ENCODE measurements at regions not wholly inside any gene's neighbourhood (a gene's known extent, or its start where the extent isn't known, plus 50 kb on each side); places are given as distances from the start of the nearest gene placed in this dataset.

DNA sequence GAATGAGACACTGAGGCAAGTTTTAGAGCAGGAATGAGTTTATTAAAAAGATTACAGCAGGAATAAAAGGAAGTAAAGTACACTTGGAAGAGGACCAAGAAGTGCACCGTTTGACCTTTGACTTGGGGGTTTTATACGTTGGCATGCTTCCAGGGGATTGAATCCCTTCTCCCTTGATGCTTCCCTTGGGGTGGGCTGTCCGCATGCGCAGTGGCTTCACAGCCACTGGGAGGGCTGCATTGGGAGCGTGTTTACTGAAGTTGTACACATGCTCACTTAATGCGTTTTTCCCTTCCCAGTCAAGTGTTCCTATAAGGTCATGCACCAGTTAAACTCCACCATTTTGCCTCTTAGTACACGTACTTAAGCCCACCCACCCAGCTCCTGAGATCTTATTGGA, 72.4 kb upstream of the MARK1 start:
- TF ChIP-seq, protein P1, sequence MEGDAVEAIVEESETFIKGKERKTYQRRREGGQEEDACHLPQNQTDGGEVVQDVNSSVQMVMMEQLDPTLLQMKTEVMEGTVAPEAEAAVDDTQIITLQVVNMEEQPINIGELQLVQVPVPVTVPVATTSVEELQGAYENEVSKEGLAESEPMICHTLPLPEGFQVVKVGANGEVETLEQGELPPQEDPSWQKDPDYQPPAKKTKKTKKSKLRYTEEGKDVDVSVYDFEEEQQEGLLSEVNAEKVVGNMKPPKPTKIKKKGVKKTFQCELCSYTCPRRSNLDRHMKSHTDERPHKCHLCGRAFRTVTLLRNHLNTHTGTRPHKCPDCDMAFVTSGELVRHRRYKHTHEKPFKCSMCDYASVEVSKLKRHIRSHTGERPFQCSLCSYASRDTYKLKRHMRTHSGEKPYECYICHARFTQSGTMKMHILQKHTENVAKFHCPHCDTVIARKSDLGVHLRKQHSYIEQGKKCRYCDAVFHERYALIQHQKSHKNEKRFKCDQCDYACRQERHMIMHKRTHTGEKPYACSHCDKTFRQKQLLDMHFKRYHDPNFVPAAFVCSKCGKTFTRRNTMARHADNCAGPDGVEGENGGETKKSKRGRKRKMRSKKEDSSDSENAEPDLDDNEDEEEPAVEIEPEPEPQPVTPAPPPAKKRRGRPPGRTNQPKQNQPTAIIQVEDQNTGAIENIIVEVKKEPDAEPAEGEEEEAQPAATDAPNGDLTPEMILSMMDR (IDR thresholded peaks at IDR 0.05; ENCODE audit: control extremely low read depth in 1 of 3, insufficient read depth in 1 of 3, low read depth in 1 of 3, low read length in 3 of 3): no peak
- TF ChIP-seq SAP30 (IDR thresholded peaks at IDR 0.05; ENCODE audit: insufficient read depth, insufficient replicate concordance, low read length): no peak
- TF ChIP-seq POLR2A (IDR thresholded peaks at IDR 0.05; ENCODE audit: control extremely low read depth in 1 of 2, low read depth in 2 of 2, low read length in 2 of 2): no peak
- TF ChIP-seq TAF1 (IDR thresholded peaks at IDR 0.05; ENCODE audit: low read depth, low read length): no peak
- no peak for TF ChIP-seq TBP (IDR thresholded peaks at IDR 0.05; ENCODE audit: low read depth, low read length)
- TF ChIP-seq POLR2AphosphoS5 (IDR thresholded peaks at IDR 0.05; ENCODE audit: low read depth, low read length): no peak
- TF ChIP-seq EGR1 (IDR thresholded peaks at IDR 0.05; ENCODE audit: borderline replicate concordance, low read depth, low read length): no peak
- TF ChIP-seq, protein P2, sequence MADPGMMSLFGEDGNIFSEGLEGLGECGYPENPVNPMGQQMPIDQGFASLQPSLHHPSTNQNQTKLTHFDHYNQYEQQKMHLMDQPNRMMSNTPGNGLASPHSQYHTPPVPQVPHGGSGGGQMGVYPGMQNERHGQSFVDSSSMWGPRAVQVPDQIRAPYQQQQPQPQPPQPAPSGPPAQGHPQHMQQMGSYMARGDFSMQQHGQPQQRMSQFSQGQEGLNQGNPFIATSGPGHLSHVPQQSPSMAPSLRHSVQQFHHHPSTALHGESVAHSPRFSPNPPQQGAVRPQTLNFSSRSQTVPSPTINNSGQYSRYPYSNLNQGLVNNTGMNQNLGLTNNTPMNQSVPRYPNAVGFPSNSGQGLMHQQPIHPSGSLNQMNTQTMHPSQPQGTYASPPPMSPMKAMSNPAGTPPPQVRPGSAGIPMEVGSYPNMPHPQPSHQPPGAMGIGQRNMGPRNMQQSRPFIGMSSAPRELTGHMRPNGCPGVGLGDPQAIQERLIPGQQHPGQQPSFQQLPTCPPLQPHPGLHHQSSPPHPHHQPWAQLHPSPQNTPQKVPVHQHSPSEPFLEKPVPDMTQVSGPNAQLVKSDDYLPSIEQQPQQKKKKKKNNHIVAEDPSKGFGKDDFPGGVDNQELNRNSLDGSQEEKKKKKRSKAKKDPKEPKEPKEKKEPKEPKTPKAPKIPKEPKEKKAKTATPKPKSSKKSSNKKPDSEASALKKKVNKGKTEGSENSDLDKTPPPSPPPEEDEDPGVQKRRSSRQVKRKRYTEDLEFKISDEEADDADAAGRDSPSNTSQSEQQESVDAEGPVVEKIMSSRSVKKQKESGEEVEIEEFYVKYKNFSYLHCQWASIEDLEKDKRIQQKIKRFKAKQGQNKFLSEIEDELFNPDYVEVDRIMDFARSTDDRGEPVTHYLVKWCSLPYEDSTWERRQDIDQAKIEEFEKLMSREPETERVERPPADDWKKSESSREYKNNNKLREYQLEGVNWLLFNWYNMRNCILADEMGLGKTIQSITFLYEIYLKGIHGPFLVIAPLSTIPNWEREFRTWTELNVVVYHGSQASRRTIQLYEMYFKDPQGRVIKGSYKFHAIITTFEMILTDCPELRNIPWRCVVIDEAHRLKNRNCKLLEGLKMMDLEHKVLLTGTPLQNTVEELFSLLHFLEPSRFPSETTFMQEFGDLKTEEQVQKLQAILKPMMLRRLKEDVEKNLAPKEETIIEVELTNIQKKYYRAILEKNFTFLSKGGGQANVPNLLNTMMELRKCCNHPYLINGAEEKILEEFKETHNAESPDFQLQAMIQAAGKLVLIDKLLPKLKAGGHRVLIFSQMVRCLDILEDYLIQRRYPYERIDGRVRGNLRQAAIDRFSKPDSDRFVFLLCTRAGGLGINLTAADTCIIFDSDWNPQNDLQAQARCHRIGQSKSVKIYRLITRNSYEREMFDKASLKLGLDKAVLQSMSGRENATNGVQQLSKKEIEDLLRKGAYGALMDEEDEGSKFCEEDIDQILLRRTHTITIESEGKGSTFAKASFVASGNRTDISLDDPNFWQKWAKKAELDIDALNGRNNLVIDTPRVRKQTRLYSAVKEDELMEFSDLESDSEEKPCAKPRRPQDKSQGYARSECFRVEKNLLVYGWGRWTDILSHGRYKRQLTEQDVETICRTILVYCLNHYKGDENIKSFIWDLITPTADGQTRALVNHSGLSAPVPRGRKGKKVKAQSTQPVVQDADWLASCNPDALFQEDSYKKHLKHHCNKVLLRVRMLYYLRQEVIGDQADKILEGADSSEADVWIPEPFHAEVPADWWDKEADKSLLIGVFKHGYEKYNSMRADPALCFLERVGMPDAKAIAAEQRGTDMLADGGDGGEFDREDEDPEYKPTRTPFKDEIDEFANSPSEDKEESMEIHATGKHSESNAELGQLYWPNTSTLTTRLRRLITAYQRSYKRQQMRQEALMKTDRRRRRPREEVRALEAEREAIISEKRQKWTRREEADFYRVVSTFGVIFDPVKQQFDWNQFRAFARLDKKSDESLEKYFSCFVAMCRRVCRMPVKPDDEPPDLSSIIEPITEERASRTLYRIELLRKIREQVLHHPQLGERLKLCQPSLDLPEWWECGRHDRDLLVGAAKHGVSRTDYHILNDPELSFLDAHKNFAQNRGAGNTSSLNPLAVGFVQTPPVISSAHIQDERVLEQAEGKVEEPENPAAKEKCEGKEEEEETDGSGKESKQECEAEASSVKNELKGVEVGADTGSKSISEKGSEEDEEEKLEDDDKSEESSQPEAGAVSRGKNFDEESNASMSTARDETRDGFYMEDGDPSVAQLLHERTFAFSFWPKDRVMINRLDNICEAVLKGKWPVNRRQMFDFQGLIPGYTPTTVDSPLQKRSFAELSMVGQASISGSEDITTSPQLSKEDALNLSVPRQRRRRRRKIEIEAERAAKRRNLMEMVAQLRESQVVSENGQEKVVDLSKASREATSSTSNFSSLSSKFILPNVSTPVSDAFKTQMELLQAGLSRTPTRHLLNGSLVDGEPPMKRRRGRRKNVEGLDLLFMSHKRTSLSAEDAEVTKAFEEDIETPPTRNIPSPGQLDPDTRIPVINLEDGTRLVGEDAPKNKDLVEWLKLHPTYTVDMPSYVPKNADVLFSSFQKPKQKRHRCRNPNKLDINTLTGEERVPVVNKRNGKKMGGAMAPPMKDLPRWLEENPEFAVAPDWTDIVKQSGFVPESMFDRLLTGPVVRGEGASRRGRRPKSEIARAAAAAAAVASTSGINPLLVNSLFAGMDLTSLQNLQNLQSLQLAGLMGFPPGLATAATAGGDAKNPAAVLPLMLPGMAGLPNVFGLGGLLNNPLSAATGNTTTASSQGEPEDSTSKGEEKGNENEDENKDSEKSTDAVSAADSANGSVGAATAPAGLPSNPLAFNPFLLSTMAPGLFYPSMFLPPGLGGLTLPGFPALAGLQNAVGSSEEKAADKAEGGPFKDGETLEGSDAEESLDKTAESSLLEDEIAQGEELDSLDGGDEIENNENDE (IDR thresholded peaks at IDR 0.05; ENCODE audit: insufficient replicate concordance, low read length): no peak
- TF ChIP-seq RNF2 (IDR thresholded peaks at IDR 0.05; ENCODE audit: borderline replicate concordance, low read depth, low read length, missing control alignments, poor library complexity, severe bottlenecking): no peak
- TF ChIP-seq BCL11A (IDR thresholded peaks at IDR 0.05; ENCODE audit: low read depth in 2 of 2, low read length in 2 of 2): no peak
- TF ChIP-seq CHD2 (IDR thresholded peaks at IDR 0.05; ENCODE audit: low read length): no peak
- no peak for TF ChIP-seq EZH2 (IDR thresholded peaks at IDR 0.05; ENCODE audit: low read depth, low read length, severe bottlenecking)
- TF ChIP-seq, protein P3, sequence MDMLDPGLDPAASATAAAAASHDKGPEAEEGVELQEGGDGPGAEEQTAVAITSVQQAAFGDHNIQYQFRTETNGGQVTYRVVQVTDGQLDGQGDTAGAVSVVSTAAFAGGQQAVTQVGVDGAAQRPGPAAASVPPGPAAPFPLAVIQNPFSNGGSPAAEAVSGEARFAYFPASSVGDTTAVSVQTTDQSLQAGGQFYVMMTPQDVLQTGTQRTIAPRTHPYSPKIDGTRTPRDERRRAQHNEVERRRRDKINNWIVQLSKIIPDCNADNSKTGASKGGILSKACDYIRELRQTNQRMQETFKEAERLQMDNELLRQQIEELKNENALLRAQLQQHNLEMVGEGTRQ (IDR thresholded peaks at IDR 0.05; ENCODE audit: low read length): no peak
- no peak for TF ChIP-seq SIX5 (IDR thresholded peaks at IDR 0.05; ENCODE audit: low read depth, low read length)

All from H1 (cell line).